GM19438 (cell line): ENCODE measurements at regions not wholly inside any gene's neighbourhood (a gene's known extent, or its start where the extent isn't known, plus 50 kb on each side); places are given as distances from the start of the nearest gene placed in this dataset.

Experiments
- ATAC-seq: cut with Tn5 transposase; IDR thresholded peaks from one replicate; pipeline ENCODE4 v1.9.1; 2021; ENCODE audit warnings: low read depth; ENCODE audit not compliant: unreplicated experiment

- no peak for ATAC-seq
Measured at GRCh38 chr4:108372681-108373080, 203.9 kb upstream of the LEF1 start.

GRCh38 chr4:108371282-108371681, 202.6 kb upstream of the LEF1 start:
- ATAC-seq = no peak

GRCh38 chr4:108370291-108371141, 201.8 kb upstream of the LEF1 start:
- ATAC-seq = no peak

- ATAC-seq = no peak
Measured at GRCh38 chr4:108369035-108369655, 200.4 kb upstream of the LEF1 start.

- ATAC-seq = no peak
Measured at GRCh38 chr4:108367751-108368150, 199.0 kb upstream of the LEF1 start.

- no peak for ATAC-seq
Measured at GRCh38 chr4:108366716-108367115, 198.0 kb upstream of the LEF1 start.

GRCh38 chr4:108365551-108365950, 196.8 kb upstream of the LEF1 start:
- ATAC-seq = no peak

- ATAC-seq = no peak
Measured at GRCh38 chr4:108361886-108362285, 193.2 kb upstream of the LEF1 start.

- no peak for ATAC-seq
Measured at GRCh38 chr4:108361446-108361820, 192.7 kb upstream of the LEF1 start.

GRCh38 chr4:108360754-108361445, 192.2 kb upstream of the LEF1 start:
- no peak for ATAC-seq

GRCh38 chr4:108359986-108360681, 191.4 kb upstream of the LEF1 start:
- no peak for ATAC-seq

GRCh38 chr4:108359130-108359985, 190.6 kb upstream of the LEF1 start:
- no peak for ATAC-seq

GRCh38 chr4:108355902-108356535, 187.3 kb upstream of the LEF1 start:
- no peak for ATAC-seq

- no peak for ATAC-seq
Measured at GRCh38 chr4:108355186-108355901, 186.6 kb upstream of the LEF1 start.

- no peak for ATAC-seq
Measured at GRCh38 chr4:108352664-108353308, 184.1 kb upstream of the LEF1 start.

- ATAC-seq = no peak
Measured at GRCh38 chr4:108351791-108352190, 183.1 kb upstream of the LEF1 start.

- no peak for ATAC-seq
Measured at GRCh38 chr4:108350332-108350731, 181.6 kb upstream of the LEF1 start.

GRCh38 chr4:108346818-108347210, 178.1 kb upstream of the LEF1 start:
- ATAC-seq = no peak
